Testis (tissue), 2 donors: ENCODE measurements at regions not wholly inside any gene's neighbourhood (a gene's known extent, or its start where the extent isn't known, plus 50 kb on each side); places are given as distances from the start of the nearest gene placed in this dataset.

Experiments
- CTCF ChIP-seq, 3 experiments: fragments of 450-650 bp in 2 of 3; fragments of 200-600 bp in 1 of 3; sonication (generic) in 1 of 3; IDR thresholded peaks; one replicate each; pipeline ENCODE4 v1.5.1; 2016 to 2019; ENCODE audit warnings: antibody characterized with exemption in 3 of 3, mild to moderate bottlenecking in 2 of 3, moderate library complexity in 1 of 3
- POLR2A ChIP-seq: fragments of 450-650 bp; IDR thresholded peaks from one replicate; pipeline ENCODE4 v1.6.1; 2017; ENCODE audit warnings: antibody characterized with exemption, mild to moderate bottlenecking, moderate library complexity

GRCh38 chr18:48467231-48467630 lies 58.0 kb upstream of the ZBTB7C start:
- TF ChIP-seq CTCF (IDR thresholded peaks at IDR 0.05) (no peak), POLR2A (no peak)
